ENCODE measurements at regions not wholly inside any gene's neighbourhood (a gene's known extent, or its start where the extent isn't known, plus 50 kb on each side); places are given as distances from the start of the nearest gene placed in this dataset.

- no peak for DNase-seq (ENCODE audit: low read depth)
These were observed 895.6 kb upstream of the SLC10A2 start for GRCh38 chr13:103961784-103962183.

DNA sequence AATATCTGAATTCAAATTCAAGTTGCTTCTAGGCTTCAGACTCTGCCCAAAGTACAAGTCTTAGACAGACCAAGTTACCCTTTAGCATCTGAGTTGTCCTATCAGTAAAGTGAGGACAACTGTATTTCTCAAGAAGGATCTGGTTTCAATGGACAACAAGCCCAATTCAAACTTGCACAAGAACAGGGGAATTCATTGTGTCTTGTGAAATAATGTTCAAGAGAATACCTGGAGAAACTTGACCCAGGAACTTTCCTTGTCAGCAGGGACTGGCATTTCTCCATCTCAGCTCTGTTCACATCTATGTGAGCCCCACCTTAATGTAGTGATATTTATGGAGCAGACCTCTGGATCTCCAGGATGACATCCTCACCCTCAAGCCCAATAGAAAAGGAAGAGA, 894.9 kb upstream of the SLC10A2 start:
- no peak for DNase-seq (ENCODE audit: low read depth)

DNA sequence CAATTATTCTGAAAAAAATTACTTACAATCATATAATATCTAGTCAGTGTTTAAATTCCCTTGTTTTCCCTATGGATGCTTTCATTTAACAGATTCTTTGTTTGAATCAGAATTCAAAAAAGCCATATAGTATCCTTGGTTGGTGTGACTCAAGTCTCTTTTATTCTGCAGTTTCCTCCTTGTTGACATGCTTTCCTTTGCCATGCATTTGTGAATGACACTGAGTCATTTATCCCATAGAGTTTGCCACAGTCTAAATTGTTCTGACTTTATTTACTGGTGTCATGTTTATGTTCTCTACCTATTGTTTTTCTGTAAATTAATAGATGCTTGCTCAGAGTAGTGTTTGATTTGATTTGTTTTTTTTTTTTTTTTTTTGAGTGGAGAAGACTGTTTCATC, 893.8 kb upstream of the SLC10A2 start:
- no peak for DNase-seq (ENCODE audit: low read depth)

- DNase-seq (ENCODE audit: low read depth) = no peak
These were observed 892.5 kb upstream of the SLC10A2 start for GRCh38 chr13:103958691-103959090.

DNA sequence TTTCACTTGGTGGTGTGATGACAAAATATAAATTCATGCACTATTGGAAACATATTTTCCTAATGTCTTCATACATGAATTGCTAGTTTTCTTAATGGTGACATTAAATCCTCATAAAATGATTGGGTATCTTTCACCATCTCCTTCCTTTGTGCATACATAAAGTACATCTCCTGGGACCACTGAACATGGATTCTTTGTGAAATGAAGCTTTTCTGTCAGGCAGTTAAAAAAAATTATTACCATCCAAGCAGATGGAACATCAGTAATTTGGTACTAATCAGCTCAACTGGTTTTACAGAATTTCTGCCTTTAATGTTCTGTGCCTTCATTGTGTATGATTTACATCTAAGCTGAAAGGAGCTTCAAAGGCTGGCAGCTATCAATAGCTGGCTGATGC, 891.7 kb upstream of the SLC10A2 start:
- no peak for DNase-seq (ENCODE audit: low read depth)

DNA sequence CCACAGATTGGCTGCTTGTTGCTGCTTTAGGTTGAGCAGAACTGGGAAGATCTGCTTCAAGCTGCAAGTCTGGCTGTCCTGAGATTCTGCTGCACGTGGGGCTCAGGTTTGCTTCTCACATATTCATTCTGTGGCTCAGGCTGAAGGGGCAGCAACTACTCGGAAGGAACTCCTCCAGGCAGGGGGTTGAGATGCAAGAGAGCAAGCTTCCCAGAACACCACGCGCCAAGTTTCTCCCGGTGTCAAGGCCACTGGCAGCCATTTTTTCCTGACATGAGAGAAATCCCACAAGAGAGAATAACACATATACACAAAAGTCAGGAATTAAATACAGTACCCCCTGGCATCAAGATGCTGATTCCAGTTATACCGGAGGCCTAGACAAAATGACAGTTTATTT, 887.6 kb upstream of the SLC10A2 start:
- DNase-seq (ENCODE audit: low read depth) = no peak

DNA sequence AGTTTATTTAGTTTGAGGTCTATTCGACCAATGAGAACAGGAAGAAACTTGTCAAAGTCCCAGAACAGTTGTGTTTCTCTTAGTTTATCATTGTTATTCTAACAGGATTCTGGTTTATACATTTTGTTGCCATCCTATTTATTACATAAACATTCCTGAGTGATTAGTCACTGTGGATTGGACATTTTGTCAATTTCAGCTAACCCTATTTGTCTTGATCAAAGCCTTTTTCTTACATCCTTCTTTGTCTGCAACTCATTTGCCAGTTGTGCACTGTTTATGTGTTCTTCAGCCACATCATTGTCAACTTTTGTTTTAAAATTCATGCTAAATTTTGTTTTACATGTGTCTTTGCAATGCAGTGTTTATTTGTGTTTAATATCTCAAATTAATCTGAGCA, 886.0 kb upstream of the SLC10A2 start:
- no peak for DNase-seq (ENCODE audit: low read depth)

GRCh38 chr13:103948426-103948825, 882.2 kb upstream of the SLC10A2 start:
- DNase-seq (ENCODE audit: low read depth) = no peak

- no peak for DNase-seq (ENCODE audit: low read depth)
These were observed 879.6 kb upstream of the SLC10A2 start for GRCh38 chr13:103945836-103946235.

GRCh38 chr13:103941506-103942140, 875.4 kb upstream of the SLC10A2 start:
- no peak for DNase-seq (ENCODE audit: low read depth)

DNA sequence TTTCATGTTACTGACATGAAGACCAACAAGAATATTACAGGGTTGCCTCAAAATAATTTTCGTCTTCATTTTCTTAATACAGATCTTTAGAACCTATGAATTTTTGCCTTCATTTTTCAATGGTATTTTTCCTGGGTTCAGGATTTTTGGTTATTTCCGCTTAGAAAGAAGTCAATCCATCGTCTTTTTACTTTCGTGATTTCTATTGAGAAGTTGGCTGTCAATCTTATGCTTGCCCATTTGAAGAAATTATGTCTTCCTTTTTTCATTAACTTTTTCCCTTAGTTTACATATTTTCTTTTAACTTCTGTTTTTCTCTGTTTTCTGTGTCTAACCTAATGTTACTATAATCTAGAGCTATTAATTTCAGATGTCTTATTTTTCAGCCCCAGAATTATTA, 868.9 kb upstream of the SLC10A2 start:
- DNase-seq (ENCODE audit: low read depth) = no peak

GRCh38 chr13:103931885-103932284, 865.7 kb upstream of the SLC10A2 start:
- no peak for DNase-seq (ENCODE audit: low read depth)

DNA sequence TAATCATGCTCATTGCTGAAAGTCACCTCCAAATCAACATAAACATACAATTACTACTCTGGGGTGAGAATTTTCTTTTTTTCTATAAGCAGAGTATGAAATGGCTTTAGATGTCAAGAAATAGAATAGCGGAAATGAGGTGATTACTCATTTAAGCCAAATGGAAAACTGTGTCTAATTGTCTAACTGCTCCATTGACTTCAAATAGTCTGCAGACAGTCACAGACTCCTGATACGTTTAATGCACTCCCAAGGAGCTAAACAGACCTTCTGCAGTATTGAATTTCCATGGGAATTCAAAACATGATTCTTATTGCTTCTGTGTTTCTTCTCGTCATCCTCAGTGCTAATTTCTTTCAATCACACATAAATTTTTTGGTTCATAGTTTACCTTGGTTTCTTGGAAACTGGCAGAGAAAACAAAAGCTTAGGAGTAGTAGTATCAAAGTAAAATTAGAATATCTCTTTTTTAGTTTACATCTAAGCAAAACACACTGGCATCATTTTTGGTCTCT, 865.2 kb upstream of the SLC10A2 start:
- DNase-seq (ENCODE audit: low read depth) = no peak

GRCh38 chr13:103926118-103926517, 859.9 kb upstream of the SLC10A2 start:
- no peak for DNase-seq (ENCODE audit: low read depth)

DNA sequence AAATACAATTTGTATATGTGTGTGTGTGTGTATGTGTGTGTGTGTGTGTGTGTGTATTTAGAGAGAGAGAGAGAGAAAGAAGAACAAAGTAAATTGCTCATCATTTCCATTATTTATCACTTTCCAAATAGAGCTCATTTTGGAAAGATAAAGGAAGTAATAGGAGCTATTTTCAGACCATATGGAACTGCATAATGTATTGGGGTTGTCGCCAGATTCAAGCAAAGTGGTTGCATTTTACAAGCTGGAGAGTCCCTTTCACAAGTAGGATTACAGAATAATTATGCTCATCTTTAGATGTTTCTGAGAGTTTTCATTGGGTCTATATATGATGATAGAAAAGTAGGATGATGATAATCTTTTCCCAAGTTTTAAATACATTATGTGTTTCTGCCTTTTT, 842.7 kb upstream of the SLC10A2 start:
- no peak for DNase-seq (ENCODE audit: low read depth)

DNA sequence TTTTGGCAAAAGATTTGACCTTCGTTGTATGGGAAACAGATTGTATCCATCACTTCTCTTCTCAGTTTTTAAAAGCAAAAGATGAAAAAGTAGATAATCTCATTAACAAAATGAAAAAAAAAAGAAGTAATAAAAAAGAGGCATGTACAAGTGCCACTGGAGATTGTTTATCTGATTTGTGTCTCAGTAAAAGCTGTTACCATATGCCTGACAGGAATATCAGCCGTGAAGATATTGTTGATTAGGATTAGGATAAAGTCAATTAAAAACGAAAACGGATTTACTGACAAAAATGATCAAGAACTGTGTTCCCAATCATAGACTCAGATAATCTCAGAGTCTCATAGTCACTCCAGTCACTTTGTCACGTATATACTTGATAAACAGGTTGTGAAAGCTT, 842.1 kb upstream of the SLC10A2 start:
- no peak for DNase-seq (ENCODE audit: low read depth)

DNA sequence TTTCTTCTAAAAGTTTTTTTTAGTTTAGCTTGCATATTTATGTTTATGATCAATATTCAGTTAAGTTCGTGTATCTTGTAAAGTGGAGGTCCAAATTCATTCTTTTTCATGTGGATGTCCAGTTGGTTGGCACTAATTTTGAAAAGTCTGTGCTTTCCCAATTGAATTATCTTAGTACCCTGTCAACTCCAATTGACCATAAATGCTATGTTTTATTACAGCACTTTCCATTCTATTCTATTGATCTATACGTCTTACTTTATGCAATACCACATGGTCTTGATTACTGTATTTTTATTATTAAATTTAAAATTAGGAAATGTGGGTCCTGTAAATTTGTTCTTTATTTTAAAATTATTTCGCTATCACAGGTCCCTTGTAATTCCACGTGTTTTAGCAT, 837.6 kb upstream of the SLC10A2 start:
- DNase-seq (ENCODE audit: low read depth) = no peak

DNA sequence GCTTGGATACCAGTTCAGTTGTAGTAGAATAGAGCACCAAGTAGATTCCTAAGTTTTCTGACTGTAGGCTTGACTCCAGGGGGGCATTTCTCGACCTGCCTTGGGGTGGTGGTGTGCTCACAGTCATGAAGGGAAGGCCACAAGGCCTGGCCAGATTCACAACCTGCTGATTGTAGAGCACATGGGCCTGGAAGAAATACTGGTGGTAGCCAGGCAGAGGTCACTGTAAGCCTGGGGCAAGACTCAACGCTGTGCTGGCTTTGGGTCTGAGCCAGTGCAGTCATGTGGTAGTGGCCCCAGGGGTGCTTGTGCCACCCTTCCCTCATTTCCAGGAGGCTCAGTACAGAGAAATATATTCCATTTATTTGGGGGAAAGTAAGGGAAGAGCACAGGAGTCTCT, 832.3 kb upstream of the SLC10A2 start:
- no peak for DNase-seq (ENCODE audit: low read depth)

DNA sequence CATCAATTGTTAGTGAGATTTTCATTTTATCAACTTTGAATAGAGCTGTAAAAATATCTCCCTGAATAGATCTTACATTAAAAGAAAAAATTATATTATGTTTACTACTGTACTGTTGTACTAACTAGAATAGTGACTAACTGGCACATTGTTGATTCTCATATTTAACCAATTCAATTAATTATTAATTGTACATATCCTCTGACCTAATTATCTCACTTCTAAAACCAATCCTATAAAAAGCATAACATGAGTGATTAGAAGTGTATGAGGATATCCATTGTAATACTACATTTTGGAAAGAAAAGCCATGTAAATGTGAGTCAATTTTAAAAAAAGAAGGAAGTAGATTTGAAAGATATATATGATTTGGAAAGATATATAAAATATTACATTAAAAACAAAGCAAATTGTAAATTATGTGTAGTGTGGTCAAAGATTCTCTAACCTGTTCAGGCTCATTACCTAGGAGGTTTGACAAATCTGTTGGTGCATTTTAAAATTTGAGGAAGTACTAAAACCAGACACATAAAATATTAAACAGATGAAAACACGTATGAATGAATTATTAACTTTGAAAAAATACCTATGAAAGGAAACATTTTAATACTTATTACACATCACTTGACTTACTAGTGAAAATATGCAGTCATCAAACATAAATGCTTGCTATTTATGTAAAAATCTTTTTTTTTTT, 829.8 kb upstream of the SLC10A2 start:
- no peak for DNase-seq (ENCODE audit: low read depth)

GRCh38 chr13:103894626-103895025, 828.4 kb upstream of the SLC10A2 start:
- no peak for DNase-seq (ENCODE audit: low read depth)

DNA sequence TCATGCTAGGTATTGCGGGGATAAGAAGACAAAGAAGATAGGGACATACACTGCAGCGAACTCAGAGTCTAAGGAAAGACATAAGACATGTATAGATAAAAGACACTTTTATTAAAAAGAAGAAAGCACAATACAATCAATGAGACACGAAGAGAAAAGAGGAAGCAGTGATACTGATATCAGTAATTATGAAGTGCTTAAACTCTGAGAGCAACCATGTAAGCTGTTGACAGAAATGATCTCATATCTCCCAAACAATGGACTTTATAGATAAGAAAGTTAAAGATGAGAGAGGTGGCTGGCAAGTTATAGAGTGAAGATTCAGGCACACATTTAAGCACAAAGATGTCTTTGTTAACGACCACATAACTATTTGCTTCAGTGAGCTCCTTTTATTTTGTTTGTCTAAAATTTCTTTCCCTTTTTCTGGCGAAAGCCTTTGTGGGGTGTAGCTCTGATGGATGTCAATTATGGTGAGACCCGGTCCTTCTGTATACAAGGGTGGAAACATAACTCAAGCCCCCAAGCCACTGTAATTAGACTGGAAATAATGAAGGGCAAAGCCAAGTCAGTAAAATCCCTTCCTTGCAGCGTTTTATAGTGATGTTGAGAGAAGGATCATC, 818.0 kb upstream of the SLC10A2 start:
- no peak for DNase-seq (ENCODE audit: low read depth)

- DNase-seq (ENCODE audit: low read depth) = no peak
These were observed 817.5 kb upstream of the SLC10A2 start for GRCh38 chr13:103883698-103884097.

GRCh38 chr13:103883164-103883563, 816.9 kb upstream of the SLC10A2 start:
- peak; percentile 59 for DNase-seq (ENCODE audit: low read depth)
